K562 (cell line): ENCODE measurements at regions not wholly inside any gene's neighbourhood (a gene's known extent, or its start where the extent isn't known, plus 50 kb on each side); places are given as distances from the start of the nearest gene placed in this dataset.
A peak's percentile ranks its signal among the peaks of the same experiment; 100 is the strongest.

Experiments
- BCL6 ChIP-seq: fragments of 250-450 bp; sonication (Bioruptor Pico); IDR thresholded peaks from 2 replicates; pipeline ENCODE4 v1.4.0; 2020
- DIDO1 ChIP-seq: fragments of 450-650 bp; IDR thresholded peaks from 2 replicates; pipeline ENCODE4 v1.6.1; 2016; ENCODE audit warnings: low read depth, missing biosample characterization, missing genetic modification characterization
- FIP1L1 ChIP-seq: fragments of 200-400 bp; formaldehyde crosslinking; IDR thresholded peaks from 2 replicates; pipeline ENCODE4 v1.6.1; 2018; ENCODE audit warnings: mild to moderate bottlenecking, low read depth, low read length; ENCODE audit not compliant: poor library complexity, severe bottlenecking
- FOXP1 ChIP-seq: sonication (generic); formaldehyde crosslinking; IDR thresholded peaks from 2 replicates; pipeline ENCODE4 v1.8.0; 2022; ENCODE audit warnings: mild to moderate bottlenecking, missing genetic modification reagents
- KHSRP ChIP-seq: fragments of 450-650 bp; IDR thresholded peaks from 2 replicates; pipeline ENCODE4 v1.6.1; 2017
- MEF2A ChIP-seq: IDR thresholded peaks from 2 replicates; pipeline ENCODE4 v1.6.1; 2011; ENCODE audit warnings: low read depth, mild to moderate bottlenecking, low read length, moderate library complexity; ENCODE audit not compliant: control insufficient read depth
- NRF1 ChIP-seq, 2 experiments: fragments of 450-650 bp; IDR thresholded peaks in 1 of 2; conservative IDR thresholded peaks in 1 of 2; 2 replicates each; pipeline ENCODE4 v1.6.1; 2014; ENCODE audit warnings: mild to moderate bottlenecking in 2 of 2
- OTX1 ChIP-seq: fragments of 450-650 bp; formaldehyde crosslinking; IDR thresholded peaks from 2 replicates; pipeline ENCODE4 v1.4.0; 2022; ENCODE audit warnings: mild to moderate bottlenecking
- SMARCA4 ChIP-seq: fragments of 450-650 bp; IDR thresholded peaks from 2 replicates; pipeline ENCODE4 v1.6.1; 2016
- SMARCA5 ChIP-seq: fragments of 450-650 bp; IDR thresholded peaks from 2 replicates; pipeline ENCODE4 v1.6.1; 2016
- SNRNP70 ChIP-seq: fragments of 200-400 bp; formaldehyde crosslinking; optimal IDR thresholded peaks from 2 replicates; pipeline ENCODE3; 2017; ENCODE audit warnings: low read depth, low read length
- SRSF3 ChIP-seq: fragments of 200-400 bp; formaldehyde crosslinking; IDR thresholded peaks from 2 replicates; pipeline ENCODE4 v1.6.1; 2016; ENCODE audit warnings: mild to moderate bottlenecking, low read length, moderate library complexity; ENCODE audit not compliant: insufficient read depth
- TAF15 ChIP-seq: fragments of 200-400 bp; formaldehyde crosslinking; IDR thresholded peaks from 2 replicates; pipeline ENCODE4 v1.6.1; 2017; ENCODE audit warnings: mild to moderate bottlenecking, low read depth, low read length, moderate library complexity
- TAF9B ChIP-seq: fragments of 450-650 bp; IDR thresholded peaks from 2 replicates; pipeline ENCODE4 v1.6.1; 2018; ENCODE audit warnings: mild to moderate bottlenecking; ENCODE audit not compliant: partially characterized antibody
- ZNF165 ChIP-seq: fragments of 250-450 bp; sonication (Bioruptor Pico); IDR thresholded peaks from 2 replicates; pipeline ENCODE4 v1.4.0; 2020; ENCODE audit warnings: borderline replicate concordance
- ZNF668 ChIP-seq: fragments of 250-450 bp; sonication (Bioruptor Pico); IDR thresholded peaks from 2 replicates; pipeline ENCODE4 v1.8.0; 2022; ENCODE audit warnings: mild to moderate bottlenecking, inconsistent platforms
- ZNF717 ChIP-seq: fragments of 250-450 bp; sonication (Bioruptor Pico); IDR thresholded peaks from 2 replicates; pipeline ENCODE4 v1.5.0; 2021
- ZNF76 ChIP-seq: fragments of 250-450 bp; sonication (Bioruptor Pico); IDR thresholded peaks from 2 replicates; pipeline ENCODE4 v1.4.0; 2020; ENCODE audit warnings: mild to moderate bottlenecking, moderate library complexity, borderline replicate concordance
- ZNF785 ChIP-seq: fragments of 250-450 bp; sonication (Bioruptor Pico); IDR thresholded peaks from 2 replicates; pipeline ENCODE4 v1.4.0; 2020; ENCODE audit warnings: mild to moderate bottlenecking
- TF ChIP-seq, protein P1 (sequence below): fragments of 150-350 bp; IDR thresholded peaks from 2 replicates; pipeline ENCODE4 v1.6.1; 2014; ENCODE audit warnings: low read depth, mild to moderate bottlenecking, low read length, borderline replicate concordance
- TF ChIP-seq, protein P2 (sequence below): fragments of 450-650 bp; IDR thresholded peaks from 2 replicates; pipeline ENCODE4 v1.6.1; 2016
- TF ChIP-seq, protein P3 (sequence below): fragments of 450-650 bp; IDR thresholded peaks from 2 replicates; pipeline ENCODE4 v1.6.1; 2016; ENCODE audit warnings: mild to moderate bottlenecking
- TF ChIP-seq, protein P4 (sequence below), 2 experiments: fragments of 200-800 bp in 1 of 2; sonication (Bioruptor generic) in 1 of 2; sonication (generic) in 1 of 2; formaldehyde crosslinking in 1 of 2; IDR thresholded peaks in 1 of 2; conservative IDR thresholded peaks in 1 of 2; 2 replicates each; pipeline versions ENCODE4 v1.5.0 to v1.6.1; 2016 to 2020; ENCODE audit warnings: missing compliant biosample characterization in 1 of 2, missing genetic modification characterization in 1 of 2, missing genetic modification reagents in 1 of 2

DNA sequence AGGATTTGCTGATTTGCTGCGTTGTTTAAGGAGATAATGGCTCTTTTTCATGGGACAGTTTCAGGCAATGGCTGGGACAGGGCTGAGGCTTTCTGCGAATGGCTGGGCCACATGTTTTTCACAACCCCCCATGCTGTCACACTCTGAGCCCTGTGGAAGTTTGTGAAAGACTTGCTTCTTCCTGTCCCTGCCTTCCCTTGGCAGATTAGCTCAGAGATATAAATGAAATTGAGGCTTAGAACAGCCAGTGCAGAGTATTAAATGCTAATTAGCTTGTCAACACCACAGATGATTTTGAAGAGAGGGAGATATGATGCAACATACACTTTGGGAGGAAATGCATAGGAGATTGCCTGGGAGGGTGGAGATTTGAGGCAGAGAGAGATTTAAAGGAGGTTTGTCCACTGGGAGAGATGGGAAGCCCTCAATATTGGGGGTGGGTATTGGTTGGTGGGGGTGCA, 232.0 kb downstream of the SH2D4B start (continued):
- TF ChIP-seq, protein P1, sequence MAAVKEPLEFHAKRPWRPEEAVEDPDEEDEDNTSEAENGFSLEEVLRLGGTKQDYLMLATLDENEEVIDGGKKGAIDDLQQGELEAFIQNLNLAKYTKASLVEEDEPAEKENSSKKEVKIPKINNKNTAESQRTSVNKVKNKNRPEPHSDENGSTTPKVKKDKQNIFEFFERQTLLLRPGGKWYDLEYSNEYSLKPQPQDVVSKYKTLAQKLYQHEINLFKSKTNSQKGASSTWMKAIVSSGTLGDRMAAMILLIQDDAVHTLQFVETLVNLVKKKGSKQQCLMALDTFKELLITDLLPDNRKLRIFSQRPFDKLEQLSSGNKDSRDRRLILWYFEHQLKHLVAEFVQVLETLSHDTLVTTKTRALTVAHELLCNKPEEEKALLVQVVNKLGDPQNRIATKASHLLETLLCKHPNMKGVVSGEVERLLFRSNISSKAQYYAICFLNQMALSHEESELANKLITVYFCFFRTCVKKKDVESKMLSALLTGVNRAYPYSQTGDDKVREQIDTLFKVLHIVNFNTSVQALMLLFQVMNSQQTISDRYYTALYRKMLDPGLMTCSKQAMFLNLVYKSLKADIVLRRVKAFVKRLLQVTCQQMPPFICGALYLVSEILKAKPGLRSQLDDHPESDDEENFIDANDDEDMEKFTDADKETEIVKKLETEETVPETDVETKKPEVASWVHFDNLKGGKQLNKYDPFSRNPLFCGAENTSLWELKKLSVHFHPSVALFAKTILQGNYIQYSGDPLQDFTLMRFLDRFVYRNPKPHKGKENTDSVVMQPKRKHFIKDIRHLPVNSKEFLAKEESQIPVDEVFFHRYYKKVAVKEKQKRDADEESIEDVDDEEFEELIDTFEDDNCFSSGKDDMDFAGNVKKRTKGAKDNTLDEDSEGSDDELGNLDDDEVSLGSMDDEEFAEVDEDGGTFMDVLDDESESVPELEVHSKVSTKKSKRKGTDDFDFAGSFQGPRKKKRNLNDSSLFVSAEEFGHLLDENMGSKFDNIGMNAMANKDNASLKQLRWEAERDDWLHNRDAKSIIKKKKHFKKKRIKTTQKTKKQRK, result no peak
- TF ChIP-seq FIP1L1 (no peak), ZNF785 (no peak), SNRNP70 (no peak), ZNF76 (CRISPR knock-in tag) (0 out of 2 replicates have a peak, but pooled peaks have one; percentile 13), DIDO1 (tag) (no peak), TAF15 (no peak), MEF2A (no peak), BCL6 (CRISPR knock-in tag) (no peak), SMARCA5 (no peak), SMARCA4 (peak; percentile 79), SRSF3 (no peak), FOXP1 (CRISPR knock-in tag) (0 out of 2 replicates have a peak, but pooled peaks have one; percentile 29), OTX1 (no peak), ZNF668 (peak; percentile 36; the same call in 1 of the 2 replicates), NRF1 (conservative IDR thresholded peaks at IDR 0.05 in 1 of 2, IDR thresholded peaks at IDR 0.05 in 1 of 2) (no peak), ZNF165 (CRISPR knock-in tag) (no peak), TAF9B (peak; percentile 29), KHSRP (no peak), ZNF717 (CRISPR knock-in tag) (no peak)
- TF ChIP-seq, protein P2, sequence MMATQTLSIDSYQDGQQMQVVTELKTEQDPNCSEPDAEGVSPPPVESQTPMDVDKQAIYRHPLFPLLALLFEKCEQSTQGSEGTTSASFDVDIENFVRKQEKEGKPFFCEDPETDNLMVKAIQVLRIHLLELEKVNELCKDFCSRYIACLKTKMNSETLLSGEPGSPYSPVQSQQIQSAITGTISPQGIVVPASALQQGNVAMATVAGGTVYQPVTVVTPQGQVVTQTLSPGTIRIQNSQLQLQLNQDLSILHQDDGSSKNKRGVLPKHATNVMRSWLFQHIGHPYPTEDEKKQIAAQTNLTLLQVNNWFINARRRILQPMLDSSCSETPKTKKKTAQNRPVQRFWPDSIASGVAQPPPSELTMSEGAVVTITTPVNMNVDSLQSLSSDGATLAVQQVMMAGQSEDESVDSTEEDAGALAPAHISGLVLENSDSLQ, result peak; percentile 56
- TF ChIP-seq, protein P3, sequence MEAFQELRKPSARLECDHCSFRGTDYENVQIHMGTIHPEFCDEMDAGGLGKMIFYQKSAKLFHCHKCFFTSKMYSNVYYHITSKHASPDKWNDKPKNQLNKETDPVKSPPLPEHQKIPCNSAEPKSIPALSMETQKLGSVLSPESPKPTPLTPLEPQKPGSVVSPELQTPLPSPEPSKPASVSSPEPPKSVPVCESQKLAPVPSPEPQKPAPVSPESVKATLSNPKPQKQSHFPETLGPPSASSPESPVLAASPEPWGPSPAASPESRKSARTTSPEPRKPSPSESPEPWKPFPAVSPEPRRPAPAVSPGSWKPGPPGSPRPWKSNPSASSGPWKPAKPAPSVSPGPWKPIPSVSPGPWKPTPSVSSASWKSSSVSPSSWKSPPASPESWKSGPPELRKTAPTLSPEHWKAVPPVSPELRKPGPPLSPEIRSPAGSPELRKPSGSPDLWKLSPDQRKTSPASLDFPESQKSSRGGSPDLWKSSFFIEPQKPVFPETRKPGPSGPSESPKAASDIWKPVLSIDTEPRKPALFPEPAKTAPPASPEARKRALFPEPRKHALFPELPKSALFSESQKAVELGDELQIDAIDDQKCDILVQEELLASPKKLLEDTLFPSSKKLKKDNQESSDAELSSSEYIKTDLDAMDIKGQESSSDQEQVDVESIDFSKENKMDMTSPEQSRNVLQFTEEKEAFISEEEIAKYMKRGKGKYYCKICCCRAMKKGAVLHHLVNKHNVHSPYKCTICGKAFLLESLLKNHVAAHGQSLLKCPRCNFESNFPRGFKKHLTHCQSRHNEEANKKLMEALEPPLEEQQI, result no peak
- TF ChIP-seq, protein P4, sequence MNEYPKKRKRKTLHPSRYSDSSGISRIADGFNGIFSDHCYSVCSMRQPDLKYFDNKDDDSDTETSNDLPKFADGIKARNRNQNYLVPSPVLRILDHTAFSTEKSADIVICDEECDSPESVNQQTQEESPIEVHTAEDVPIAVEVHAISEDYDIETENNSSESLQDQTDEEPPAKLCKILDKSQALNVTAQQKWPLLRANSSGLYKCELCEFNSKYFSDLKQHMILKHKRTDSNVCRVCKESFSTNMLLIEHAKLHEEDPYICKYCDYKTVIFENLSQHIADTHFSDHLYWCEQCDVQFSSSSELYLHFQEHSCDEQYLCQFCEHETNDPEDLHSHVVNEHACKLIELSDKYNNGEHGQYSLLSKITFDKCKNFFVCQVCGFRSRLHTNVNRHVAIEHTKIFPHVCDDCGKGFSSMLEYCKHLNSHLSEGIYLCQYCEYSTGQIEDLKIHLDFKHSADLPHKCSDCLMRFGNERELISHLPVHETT (CRISPR knock-in tag; conservative IDR thresholded peaks at IDR 0.05 in 1 of 2, IDR thresholded peaks at IDR 0.05 in 1 of 2), result peak in 1 of 2 experiments; percentile 61; a peak in 1 of 4 replicates
